NCI-H2227 (cell line): ENCODE measurements at regions not wholly inside any gene's neighbourhood (a gene's known extent, or its start where the extent isn't known, plus 50 kb on each side); places are given as distances from the start of the nearest gene placed in this dataset.

Source experiments
- DNase-seq: peaks from one replicate; lab custom pipeline; 2025; ENCODE audit not compliant: unreplicated experiment; lab: John Stamatoyannopoulos, UW

GRCh38 chr7:79877874-79878465 is 256.7 kb upstream of the GNAI1 start:
- no peak for DNase-seq

- no peak for DNase-seq
Measured at GRCh38 chr7:79876848-79877252, 257.8 kb upstream of the GNAI1 start.

- DNase-seq = no peak
Measured at GRCh38 chr7:79874797-79875196, 259.8 kb upstream of the GNAI1 start.

- no peak for DNase-seq
Measured at GRCh38 chr7:79872176-79872575, 262.5 kb upstream of the GNAI1 start.

- no peak for DNase-seq
Measured at GRCh38 chr7:79868010-79868409, 266.6 kb upstream of the GNAI1 start.

GRCh38 chr7:79862447-79863210 is 272.0 kb upstream of the GNAI1 start:
- DNase-seq = no peak

- DNase-seq = no peak
Measured at GRCh38 chr7:79855172-79855571, 279.5 kb upstream of the GNAI1 start.

- DNase-seq = no peak
Measured at GRCh38 chr7:79854621-79855020, 280.0 kb upstream of the GNAI1 start.

- no peak for DNase-seq
Measured at GRCh38 chr7:79837915-79838314, 296.7 kb upstream of the GNAI1 start.

GRCh38 chr7:79833616-79834015 is 301.0 kb upstream of the GNAI1 start:
- DNase-seq = no peak

GRCh38 chr7:79828866-79829265 is 305.8 kb upstream of the GNAI1 start:
- DNase-seq = no peak

- DNase-seq = no peak
Measured at GRCh38 chr7:79823246-79823951, 311.2 kb upstream of the GNAI1 start.

- DNase-seq = no peak
Measured at GRCh38 chr7:79822620-79823240, 311.9 kb upstream of the GNAI1 start.

GRCh38 chr7:79820387-79820786 is 314.2 kb upstream of the GNAI1 start:
- DNase-seq = peak; percentile 87

- no peak for DNase-seq
Measured at GRCh38 chr7:79810916-79811315, 323.7 kb upstream of the GNAI1 start.

- peak; percentile 60 for DNase-seq
Measured at GRCh38 chr7:79806161-79806734, 328.4 kb upstream of the GNAI1 start.

- DNase-seq = no peak
Measured at GRCh38 chr7:79790656-79791262, 337.3 kb upstream of the MAGI2 start.

- no peak for DNase-seq
Measured at GRCh38 chr7:79789584-79790345, 336.3 kb upstream of the MAGI2 start.

- DNase-seq = no peak
Measured at GRCh38 chr7:79787623-79788022, 334.2 kb upstream of the MAGI2 start.

GRCh38 chr7:79787096-79787495 is 333.6 kb upstream of the MAGI2 start:
- no peak for DNase-seq
